Endothelial cell of umbilical vein (primary cell): ENCODE measurements at regions not wholly inside any gene's neighbourhood (a gene's known extent, or its start where the extent isn't known, plus 50 kb on each side); places are given as distances from the start of the nearest gene placed in this dataset.

Source experiments
- BruUV-seq: library from RNA; stranded (reverse); fragments of 400-500 nt; replicated peaks from 2 replicates; lab custom pipeline; 2021; lab: Mats Ljungman, UMichigan
- CTCF ChIA-PET: fragments of 300-600, 350-600 bp; sonication (Branson Sonifier 250); formaldehyde crosslinking; loops from one replicate; lab custom pipeline; 2021; ENCODE audit warnings: antibody characterized with exemption, inconsistent platforms; lab: Charles Lee
- POLR2A ChIA-PET: fragments of 300-600, 350-600 bp; sonication (Branson Sonifier 250); formaldehyde crosslinking; loops from one replicate; lab custom pipeline; 2021; ENCODE audit warnings: antibody characterized with exemption, inconsistent platforms; lab: Charles Lee
- DNase-seq: peaks from one replicate; pipeline ENCODE4 v3.0.0-alpha.2; 2011; ENCODE audit warnings: low read depth, low spot score
- FAIRE-seq: peaks from 2 replicates; lab custom pipeline; 2011; peaks lifted over from hg19 to GRCh38; lab: Jason Lieb, UNC
- H2AFZ ChIP-seq: 2 replicates; pipeline ENCODE4 v1.6.0; 2012; ENCODE audit warnings: low read depth, low read length, control low read depth, inconsistent platforms
- H3K27ac ChIP-seq: 2 replicates; pipeline ENCODE4 v1.5.1; 2011; ENCODE audit warnings: low read depth, mild to moderate bottlenecking, control low read depth, low read length, moderate library complexity; ENCODE audit not compliant: insufficient read depth
- H3K27me3 ChIP-seq, 2 experiments: 2 replicates each; pipeline versions ENCODE4 v1.6.0 to v1.6.1; 2011; ENCODE audit warnings: low read length in 2 of 2, mixed read lengths in 1 of 2; ENCODE audit not compliant: control insufficient read depth in 2 of 2, insufficient read depth in 2 of 2
- H3K36me3 ChIP-seq, 2 experiments: 2 replicates in 1 of 2; 3 replicates in 1 of 2; pipeline ENCODE4 v1.5.1; 2011; ENCODE audit warnings: low read length in 2 of 2, mild to moderate bottlenecking in 1 of 2, moderate library complexity in 1 of 2; ENCODE audit not compliant: control insufficient read depth in 2 of 2, insufficient read depth in 2 of 2; ENCODE audit errors: extremely low read depth in 1 of 2
- H3K4me1 ChIP-seq: 3 replicates; pipeline ENCODE4 v1.5.1; 2011; ENCODE audit warnings: mild to moderate bottlenecking, low read length; ENCODE audit not compliant: control insufficient read depth, insufficient read depth; ENCODE audit errors: extremely low read depth
- H3K4me2 ChIP-seq: 2 replicates; pipeline ENCODE4 v1.6.1; 2011; ENCODE audit warnings: low read length, control low read depth, mixed read lengths; ENCODE audit not compliant: insufficient read depth
- H3K4me3 ChIP-seq, 3 experiments: fragments of 200-600 bp in 1 of 3; sonication (generic), shearing (Covaris generic) in 1 of 3; replicated peaks in 1 of 3; 2 replicates each; pipeline ENCODE4 v1.5.1; 2011 to 2016; ENCODE audit warnings: control low read depth in 3 of 3, low read length in 3 of 3, mild to moderate bottlenecking in 2 of 3, inconsistent platforms in 1 of 3, low read depth in 1 of 3, moderate library complexity in 1 of 3; ENCODE audit not compliant: insufficient read depth in 1 of 3
- H3K79me2 ChIP-seq: 2 replicates; pipeline ENCODE4 v1.6.0; 2012; ENCODE audit warnings: low read length, inconsistent platforms; ENCODE audit not compliant: control insufficient read depth, insufficient read depth
- H3K9ac ChIP-seq: replicated peaks from 2 replicates; pipeline ENCODE3; 2011; ENCODE audit warnings: low read length, control low read depth; ENCODE audit not compliant: insufficient read depth; ENCODE audit errors: extremely low read depth
- H3K9me1 ChIP-seq: replicated peaks from 3 replicates; pipeline ENCODE4 v1.6.0; 2011; ENCODE audit warnings: mild to moderate bottlenecking, low read length; ENCODE audit not compliant: control insufficient read depth, insufficient read depth; ENCODE audit errors: extremely low read depth
- H3K9me3 ChIP-seq: replicated peaks from 2 replicates; pipeline ENCODE4 v1.5.1; 2012; ENCODE audit warnings: low read length, inconsistent platforms; ENCODE audit not compliant: control insufficient read depth, insufficient read depth
- H4K20me1 ChIP-seq: replicated peaks from 2 replicates; pipeline ENCODE3; 2011; ENCODE audit warnings: mild to moderate bottlenecking, low read length; ENCODE audit not compliant: control insufficient read depth, insufficient read depth; ENCODE audit errors: extremely low read depth
- CTCF ChIP-seq, 2 donors: IDR thresholded peaks; 1 replicate in 1 of 2; 2 replicates in 1 of 2; pipeline ENCODE4 v1.5.1; 2011; ENCODE audit warnings: low read length in 2 of 2, mild to moderate bottlenecking in 2 of 2, moderate library complexity in 2 of 2, control low read depth in 1 of 2, inconsistent platforms in 1 of 2, low read depth in 1 of 2; ENCODE audit not compliant: insufficient read depth in 1 of 2; ENCODE audit errors: extremely low read depth in 1 of 2
- EZH2 ChIP-seq: IDR thresholded peaks from 2 replicates; pipeline ENCODE4 v1.6.1; 2012; ENCODE audit warnings: borderline replicate concordance, low read depth, mild to moderate bottlenecking, moderate library complexity, low read length, inconsistent platforms; ENCODE audit not compliant: severe bottlenecking
- FOS ChIP-seq: IDR thresholded peaks from 2 replicates; pipeline ENCODE4 v1.6.1; 2011; ENCODE audit warnings: mild to moderate bottlenecking, low read length, moderate library complexity, borderline replicate concordance; ENCODE audit not compliant: insufficient read depth
- GATA2 ChIP-seq: IDR thresholded peaks from 2 replicates; pipeline ENCODE4 v1.7.0; 2011; ENCODE audit warnings: low read depth, mild to moderate bottlenecking, moderate library complexity, mixed read lengths, low read length; ENCODE audit not compliant: insufficient read length, insufficient read depth
- JUN ChIP-seq: IDR thresholded peaks from 2 replicates; pipeline ENCODE4 v1.6.1; 2011; ENCODE audit warnings: borderline replicate concordance, low read depth; ENCODE audit not compliant: insufficient read length, insufficient read depth
- MAX ChIP-seq: IDR thresholded peaks from 2 replicates; pipeline ENCODE4 v1.6.1; 2011; ENCODE audit not compliant: insufficient read depth, insufficient read length
- MYC ChIP-seq: IDR thresholded peaks from one replicate; pipeline ENCODE4 v1.6.1; 2011; ENCODE audit warnings: mild to moderate bottlenecking, low read depth, low read length
- POLR2A ChIP-seq: IDR thresholded peaks from 2 replicates; pipeline ENCODE4 v1.6.1; 2012; ENCODE audit warnings: low read depth, mild to moderate bottlenecking, control low read depth, low read length
- POLR2AphosphoS5 ChIP-seq: IDR thresholded peaks from 2 replicates; pipeline ENCODE4 v1.6.1; 2012; ENCODE audit warnings: low read depth, mild to moderate bottlenecking, control low read depth, low read length, moderate library complexity; ENCODE audit not compliant: insufficient read depth
- dilution Hi-C: fragments of 300-500 bp; cut with MboI; formaldehyde crosslinking; loops from one replicate; pipeline ENCODE4 v1.15.0; 2019; ENCODE audit warnings: low sequenced_read_pairs; ENCODE audit not compliant: extremely low pct_ligation_motif_present
- intact Hi-C: fragments of 100-400 bp; cut with micrococcal nuclease; formaldehyde crosslinking; loops from one replicate; pipeline ENCODE4 v1.10.0; 2022

GRCh38 chr11:27201454-27202302 is 161.1 kb downstream of the BBOX1 start:
- ChIA-PET CTCF (interaction anchor here (1.0 to 13.5 kb wide), 5 partner anchors 18 to 295 kb away, joined by 3 to 183 read pairs (median 7); no protein-coding TSS in a partner anchor), POLR2A (no interaction called here)
- no peaks in the 10 kb centered on the region for H3K36me3 ChIP-seq
- BruUV-seq = no TSS peak
- H3K27me3 ChIP-seq = peaks cover 36 to 60% of the 10 kb centered on the region in 2 experiments
- no peak overlapping the region for H3K4me3 ChIP-seq
- H4K20me1 ChIP-seq = no peaks in the 10 kb centered on the region
- H3K4me1 ChIP-seq = no peaks in the 10 kb centered on the region
- no peak for FAIRE-seq
- no peaks in the 10 kb centered on the region for H3K79me2 ChIP-seq
- no peak overlapping the region for H3K27ac ChIP-seq
- no peaks in the 10 kb centered on the region for H3K9me3 ChIP-seq
- H3K4me2 ChIP-seq = no peak overlapping the region
- no peaks in the 10 kb centered on the region for H3K9me1 ChIP-seq
- dilution Hi-C loops (no loop called here), intact Hi-C loops (loop anchor here (5.0 kb wide), 1 partner anchor 96 kb away; no protein-coding TSS in a partner anchor)
- DNase-seq = no peak
- H3K9ac ChIP-seq = no peak overlapping the region
- no peak overlapping the region for H2AFZ ChIP-seq
- no peak for TF ChIP-seq CTCF (IDR thresholded peaks at IDR 0.05; ENCODE audit: extremely low read depth in 1 of 2, insufficient read depth in 1 of 2, low read depth in 1 of 2, low read length in 2 of 2)

- DNase-seq (no peak), FAIRE-seq (no peak)
- no peaks in the 10 kb centered on the region for H3K36me3 ChIP-seq
- H2AFZ ChIP-seq = no peak overlapping the region
- no peak overlapping the region for H3K27ac ChIP-seq
- H3K4me3 ChIP-seq = no peak overlapping the region
- no peak for TF ChIP-seq EZH2
- no peak for TF ChIP-seq POLR2AphosphoS5
- no peak for TF ChIP-seq FOS
- no peak for TF ChIP-seq GATA2
- TF ChIP-seq MYC = no peak
- TF ChIP-seq MAX = no peak
- TF ChIP-seq CTCF (IDR thresholded peaks at IDR 0.05; ENCODE audit: extremely low read depth in 1 of 2, insufficient read depth in 1 of 2, low read depth in 1 of 2, low read length in 2 of 2) = no peak
- TF ChIP-seq JUN = no peak
- no peak for TF ChIP-seq POLR2A
- intact Hi-C loops (loop anchor here (5.0 kb wide), 1 partner anchor 96 kb away; no protein-coding TSS in a partner anchor), dilution Hi-C loops (no loop called here)
- peaks cover 34 to 60% of the 10 kb centered on the region in 2 experiments for H3K27me3 ChIP-seq
- ChIA-PET POLR2A (no interaction called here), CTCF (interaction anchor here (1.0 to 13.5 kb wide), 6 partner anchors 11 to 296 kb away, joined by 3 to 183 read pairs (median 6); no protein-coding TSS in a partner anchor)
- no peak overlapping the region for H3K4me2 ChIP-seq
- no peaks in the 10 kb centered on the region for H4K20me1 ChIP-seq
- H3K9me3 ChIP-seq = no peaks in the 10 kb centered on the region
- H3K4me1 ChIP-seq = no peaks in the 10 kb centered on the region
- H3K9ac ChIP-seq = no peak overlapping the region
- H3K9me1 ChIP-seq = no peaks in the 10 kb centered on the region
- H3K79me2 ChIP-seq = no peaks in the 10 kb centered on the region
- BruUV-seq = no TSS peak
Measured at GRCh38 chr11:27200779-27201453, 160.3 kb downstream of the BBOX1 start.
